NCI-H1105 treated with DMSO at 0.1 percent for 48 hours (cell line): ENCODE measurements at regions not wholly inside any gene's neighbourhood (a gene's known extent, or its start where the extent isn't known, plus 50 kb on each side); places are given as distances from the start of the nearest gene placed in this dataset.
"Not testable (repeated sequence)": the region's sequence is repeated elsewhere in the genome, so short reads cannot be mapped to it uniquely, and the experiment has no call there.

ENCODE experiments used
- DNase-seq: peaks from one replicate; lab custom pipeline; 2025; lab: John Stamatoyannopoulos, UW

DNA sequence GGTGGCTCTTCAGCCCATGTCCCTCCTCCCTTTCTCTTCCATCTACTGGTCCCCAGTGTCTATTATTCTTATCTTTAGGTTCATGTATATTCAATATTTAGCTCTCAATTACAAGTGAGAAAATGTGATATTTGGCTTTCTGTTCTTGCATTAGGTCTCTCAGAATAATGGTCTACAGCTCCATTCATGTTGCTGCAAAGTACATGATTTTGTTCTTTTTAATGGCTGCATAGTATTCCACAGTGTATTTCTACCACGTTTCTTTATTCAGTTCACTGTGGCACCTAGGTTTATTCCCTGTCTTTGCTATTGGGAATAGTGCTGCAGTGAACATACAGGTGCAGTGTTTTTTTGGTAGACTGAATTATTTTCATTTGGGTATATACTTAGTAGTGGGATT, 1308.8 kb downstream of the EFNA5 start:
- DNase-seq = no peak

GRCh38 chr5:106331415-106331814, 1339.3 kb downstream of the EFNA5 start:
- no peak for DNase-seq

DNA sequence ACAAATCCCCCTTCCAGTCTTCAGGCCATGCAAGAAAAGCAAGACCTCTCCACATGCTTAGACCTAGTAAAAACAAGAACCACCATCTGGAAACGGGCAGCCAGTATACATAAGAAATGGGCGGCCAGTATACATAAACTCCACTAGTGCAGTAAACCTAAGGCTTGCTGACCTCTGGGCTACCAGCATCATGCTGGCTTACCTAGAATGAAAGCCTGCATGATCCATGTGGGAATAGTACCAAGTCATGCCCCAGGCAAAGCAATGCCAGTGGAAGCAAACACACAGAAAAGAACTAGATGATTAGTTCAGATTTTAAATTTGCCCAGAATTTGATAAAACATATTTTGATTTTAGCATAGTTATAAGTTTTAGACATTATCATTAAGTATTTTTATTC, 1346.4 kb downstream of the EFNA5 start:
- no peak for DNase-seq

DNA sequence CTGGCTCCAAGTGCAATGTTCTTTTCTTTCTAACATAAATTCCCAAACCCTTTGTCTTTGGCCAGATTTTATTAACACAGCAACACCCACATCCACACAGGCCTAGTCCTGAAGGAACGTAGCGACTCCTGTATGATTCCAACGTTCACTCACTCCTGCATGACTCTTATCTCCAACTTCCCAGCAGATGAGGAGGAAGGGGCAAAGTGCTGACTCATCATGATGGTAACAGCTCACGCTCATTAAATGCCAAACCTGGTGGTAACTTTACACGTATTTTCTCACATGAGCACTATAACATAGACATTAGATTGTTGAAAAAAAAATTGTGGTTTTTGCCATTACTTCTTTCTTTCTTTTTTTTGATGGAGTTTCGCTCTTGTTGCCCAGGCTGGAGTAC, 1349.5 kb downstream of the EFNA5 start:
- DNase-seq = no peak

GRCh38 chr5:106314221-106314824, 1356.4 kb downstream of the EFNA5 start:
- DNase-seq = no peak

GRCh38 chr5:106312360-106312759, 1358.4 kb downstream of the EFNA5 start:
- DNase-seq = no peak

DNA sequence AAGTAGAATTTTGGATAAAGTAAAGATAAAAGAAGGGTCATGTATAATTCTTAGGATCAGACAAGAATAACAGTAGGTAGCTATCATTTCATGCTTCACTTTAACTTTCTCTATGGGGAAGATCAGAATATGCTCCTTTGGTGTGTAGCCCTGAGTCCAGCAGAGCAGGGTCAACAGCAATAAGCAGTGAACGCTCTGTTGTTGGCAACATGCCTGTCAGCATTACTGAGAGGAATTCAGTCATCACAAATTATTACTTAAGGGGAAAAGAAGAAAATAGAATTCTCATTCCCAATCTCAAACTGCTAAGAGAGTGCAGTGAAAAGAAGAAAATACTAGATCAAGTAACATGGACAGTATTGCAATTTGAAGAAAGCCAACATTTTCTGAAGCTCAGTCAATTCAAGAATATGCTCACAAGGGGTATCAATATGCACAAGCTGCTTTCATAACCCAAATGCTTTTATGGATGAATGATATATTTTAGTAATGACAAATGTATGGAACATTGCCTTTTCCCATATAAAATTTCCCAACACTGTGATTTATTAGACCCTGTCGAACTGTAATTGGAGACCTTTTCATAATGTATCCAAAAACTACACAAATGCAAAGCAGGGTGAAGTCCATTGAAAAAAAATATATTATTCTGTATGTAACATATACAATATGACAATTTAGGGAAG, 1359.4 kb downstream of the EFNA5 start:
- DNase-seq = no peak

GRCh38 chr5:106307265-106307664, 1363.5 kb downstream of the EFNA5 start:
- no peak for DNase-seq

DNA sequence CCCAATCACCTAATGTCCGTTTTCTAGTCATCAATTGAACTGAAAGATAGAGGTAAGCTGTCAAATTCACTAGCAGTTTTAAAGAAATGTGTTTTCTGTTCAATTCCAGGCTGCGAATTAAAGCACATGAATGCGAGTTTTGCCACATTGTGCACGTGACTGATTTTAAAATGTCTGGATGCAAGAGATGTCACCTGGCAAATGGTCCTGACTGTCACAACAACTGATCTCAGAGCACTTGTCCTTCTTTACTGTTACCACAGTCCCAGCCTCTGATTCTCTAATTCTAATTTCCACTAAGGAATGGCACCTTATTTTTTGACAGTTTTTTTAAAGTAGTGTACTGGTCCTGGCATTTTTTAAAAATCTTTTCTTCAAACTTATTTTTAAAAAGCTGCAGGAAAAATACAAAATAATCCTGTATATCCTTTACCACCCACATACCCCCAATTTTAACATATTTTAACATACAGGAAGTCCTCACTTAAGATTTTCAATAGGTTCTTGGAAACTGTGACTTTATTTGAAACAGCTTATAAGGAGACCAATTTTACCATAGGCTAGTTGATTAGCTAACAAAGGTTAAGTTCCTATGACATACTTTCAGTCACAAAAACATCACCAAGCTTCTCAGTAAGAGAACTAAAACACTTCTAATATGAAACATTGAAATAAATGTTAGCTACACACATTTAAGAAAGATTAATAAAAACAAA, 1364.3 kb downstream of the EFNA5 start:
- no peak for DNase-seq

DNA sequence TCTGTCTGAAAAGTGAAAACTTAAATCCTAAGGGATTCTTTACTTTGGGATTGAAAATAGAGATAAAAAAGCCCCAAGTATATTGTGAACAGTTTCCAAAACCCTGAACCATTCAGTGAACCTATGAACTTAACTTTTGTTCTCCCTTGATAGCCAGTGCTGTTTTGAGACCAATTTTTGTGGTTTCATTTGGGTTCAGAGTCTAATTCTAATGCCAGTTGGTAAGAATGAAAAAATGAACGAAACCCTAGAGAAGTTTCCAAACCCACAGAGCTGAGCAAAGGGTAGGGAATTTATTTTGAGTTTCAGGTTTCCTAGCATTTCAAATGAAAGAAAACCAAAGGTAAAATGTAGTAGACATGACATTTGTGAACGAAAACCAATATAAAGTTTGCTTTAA, 1366.8 kb downstream of the EFNA5 start:
- no peak for DNase-seq

DNA sequence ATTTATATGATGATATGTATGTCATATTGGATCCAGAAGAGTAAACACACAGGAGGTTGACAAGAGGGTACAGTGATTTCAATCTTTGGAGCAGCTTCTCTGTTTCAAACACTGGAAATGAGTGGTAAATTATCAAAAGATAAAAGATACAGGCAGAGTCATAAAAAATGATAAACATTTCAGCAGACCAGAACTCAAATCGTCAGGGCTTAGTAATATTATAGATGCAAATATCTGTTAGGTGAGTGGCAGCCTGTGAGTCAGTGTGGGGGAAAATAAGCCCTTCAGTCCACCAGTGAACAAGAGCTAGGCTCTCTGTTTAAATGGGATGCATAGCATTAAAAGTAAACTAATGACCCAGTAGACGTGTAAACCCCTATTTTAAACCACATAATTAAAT, 1378.1 kb downstream of the EFNA5 start:
- no peak for DNase-seq

GRCh38 chr5:106290841-106291240, 1379.9 kb downstream of the EFNA5 start:
- DNase-seq = no peak

DNA sequence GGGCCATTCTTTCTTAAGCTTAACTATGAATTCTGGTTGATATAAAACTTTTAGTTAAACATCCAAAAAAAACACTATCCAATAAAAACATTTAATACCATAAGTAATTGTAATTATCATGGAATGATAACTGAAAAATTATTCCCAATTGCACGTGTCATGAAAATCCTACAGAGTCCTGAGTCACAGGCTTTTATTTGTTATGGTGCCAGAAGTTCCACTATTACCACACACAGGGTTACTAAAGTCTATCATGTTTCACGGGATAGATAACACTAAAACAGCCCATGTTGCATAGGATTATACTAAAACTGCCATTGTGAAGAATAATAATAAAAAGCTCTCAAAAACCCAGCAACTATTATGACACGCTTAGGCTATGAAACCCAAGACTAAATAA, 1381.8 kb downstream of the EFNA5 start:
- no peak for DNase-seq

GRCh38 chr5:106277540-106278096, 1393.1 kb downstream of the EFNA5 start:
- no peak for DNase-seq

DNA sequence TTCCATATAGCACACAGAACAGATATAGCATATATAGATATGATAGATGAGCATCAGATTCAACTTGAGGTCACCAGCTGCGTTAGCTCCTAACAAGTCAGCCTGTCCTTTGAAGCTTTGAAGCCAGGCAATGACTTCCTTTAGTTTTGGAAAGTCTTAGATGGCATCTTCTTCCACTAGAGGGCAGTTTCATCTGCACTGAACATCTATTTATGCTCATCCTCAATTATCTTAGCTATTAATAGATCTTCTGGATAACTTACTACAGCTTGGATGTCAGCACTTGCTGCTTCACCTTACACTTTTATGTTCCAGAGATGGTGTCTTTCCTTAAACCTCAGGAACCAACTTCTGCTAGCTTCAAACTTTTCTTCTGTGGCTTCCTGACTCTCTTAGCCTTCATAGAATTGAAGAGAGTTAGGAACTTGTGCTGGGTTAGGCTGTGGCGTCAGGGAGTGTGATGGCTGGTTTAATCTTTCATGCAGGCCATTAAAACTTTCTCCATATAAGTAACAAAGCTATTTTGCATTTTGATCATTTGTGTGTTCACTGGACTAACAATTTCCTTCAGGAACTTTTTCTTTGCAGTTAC, 1401.4 kb downstream of the EFNA5 start:
- no peak for DNase-seq

DNA sequence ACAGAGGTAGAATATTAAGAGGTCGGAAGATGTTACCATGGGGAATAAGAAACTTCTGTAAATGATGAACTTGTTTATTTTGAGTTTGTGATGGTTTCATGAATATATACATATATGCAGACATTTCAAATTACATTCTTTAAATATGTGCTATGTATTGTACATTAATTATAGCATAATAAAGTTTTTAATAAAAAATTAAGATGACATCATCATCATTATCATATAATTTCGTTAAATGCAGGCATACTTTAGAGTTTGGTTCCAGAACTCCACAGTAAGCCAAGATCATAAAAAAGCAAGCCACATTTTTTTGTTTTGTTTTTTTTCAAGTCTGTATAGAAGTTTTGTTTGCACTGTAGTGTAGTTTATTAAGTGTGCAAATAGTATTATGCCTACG, 1403.5 kb downstream of the EFNA5 start:
- DNase-seq = no peak

DNA sequence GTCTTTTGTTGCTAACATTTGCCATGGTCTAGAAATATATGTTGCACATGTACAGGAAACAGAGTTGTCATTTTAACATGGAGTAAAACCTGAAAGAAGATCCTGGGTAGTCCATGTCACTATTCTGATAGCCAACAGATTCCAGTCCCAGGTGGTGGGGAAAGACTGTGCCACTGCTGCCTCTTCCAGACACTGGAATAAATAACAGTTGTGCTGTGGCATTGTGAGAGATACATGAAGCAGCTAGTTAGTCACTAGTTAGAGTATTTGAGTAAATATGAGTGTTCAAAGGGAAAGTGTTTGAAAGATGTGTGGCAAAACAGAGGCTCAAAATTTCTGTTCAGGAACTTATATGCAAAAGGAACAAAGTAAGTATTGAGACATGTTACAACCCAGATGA, 1408.3 kb downstream of the EFNA5 start:
- DNase-seq = no peak

- not testable (repeated sequence) for DNase-seq
Observed at GRCh38 chr5:106259431-106260090, 1411.2 kb downstream of the EFNA5 start.

DNA sequence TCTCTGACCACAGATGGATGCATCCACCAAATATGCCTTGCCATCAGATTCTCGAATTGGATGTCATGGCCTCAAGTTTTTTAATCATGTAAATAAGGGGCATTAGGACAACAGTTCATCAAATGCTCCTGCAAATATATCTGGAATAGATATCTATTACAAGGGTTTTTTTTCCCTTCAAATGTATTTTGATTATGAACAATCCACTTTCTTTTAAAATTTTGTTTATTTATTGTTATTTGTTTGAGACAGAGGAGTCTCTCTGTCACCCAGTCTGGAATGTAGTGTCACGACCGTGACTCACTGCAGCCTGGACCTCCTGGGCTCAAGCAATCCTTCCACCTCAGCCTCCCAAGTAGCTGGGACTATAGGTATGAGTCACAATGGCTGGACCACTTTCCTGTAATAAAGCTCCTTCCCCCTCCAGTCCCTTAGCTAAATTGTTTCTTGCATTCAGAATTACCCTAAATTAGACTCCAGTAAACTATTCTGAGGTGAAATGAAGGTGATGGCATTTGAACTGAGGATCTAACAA, 1412.1 kb downstream of the EFNA5 start:
- no peak for DNase-seq

GRCh38 chr5:106254784-106255183, 1416.0 kb downstream of the EFNA5 start:
- no peak for DNase-seq

DNA sequence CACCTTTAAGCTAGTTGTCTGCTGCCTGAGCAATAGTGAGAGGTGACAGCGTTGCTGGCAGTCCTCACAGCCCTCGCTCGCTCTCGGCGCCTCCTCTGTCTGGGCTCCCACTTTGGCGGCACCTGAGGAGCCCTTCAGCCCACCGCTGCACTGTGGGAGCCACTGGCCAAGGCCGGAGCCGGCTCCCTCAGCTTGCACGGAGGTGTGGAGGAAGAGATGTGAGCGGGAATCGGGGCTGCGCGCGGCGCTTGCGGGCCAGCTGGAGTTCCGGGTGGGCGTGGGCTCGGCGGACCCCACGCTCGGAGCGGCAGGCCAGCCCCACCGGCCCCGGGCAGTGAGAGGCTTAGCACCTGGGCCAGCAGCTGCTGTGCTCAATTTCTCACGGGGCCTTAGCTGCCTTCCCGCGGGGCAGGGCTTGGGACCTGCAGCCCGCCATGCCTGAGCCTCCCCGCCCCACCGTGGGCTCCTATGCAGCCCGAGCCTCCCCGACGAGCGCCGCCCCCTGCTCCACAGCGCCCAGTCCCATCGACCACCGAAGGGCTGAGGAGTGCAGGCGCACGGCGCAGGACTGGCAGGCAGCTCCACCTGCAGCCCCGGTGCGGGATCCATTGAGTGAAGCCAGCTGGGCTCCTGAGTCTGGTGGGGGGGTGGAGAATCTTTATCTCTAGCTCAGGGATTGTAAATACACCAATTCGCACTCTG, 1424.5 kb downstream of the EFNA5 start:
- DNase-seq = not testable (repeated sequence)
